ENCODE measurements at regions not wholly inside any gene's neighbourhood (a gene's known extent, or its start where the extent isn't known, plus 50 kb on each side); places are given as distances from the start of the nearest gene placed in this dataset.

DNA sequence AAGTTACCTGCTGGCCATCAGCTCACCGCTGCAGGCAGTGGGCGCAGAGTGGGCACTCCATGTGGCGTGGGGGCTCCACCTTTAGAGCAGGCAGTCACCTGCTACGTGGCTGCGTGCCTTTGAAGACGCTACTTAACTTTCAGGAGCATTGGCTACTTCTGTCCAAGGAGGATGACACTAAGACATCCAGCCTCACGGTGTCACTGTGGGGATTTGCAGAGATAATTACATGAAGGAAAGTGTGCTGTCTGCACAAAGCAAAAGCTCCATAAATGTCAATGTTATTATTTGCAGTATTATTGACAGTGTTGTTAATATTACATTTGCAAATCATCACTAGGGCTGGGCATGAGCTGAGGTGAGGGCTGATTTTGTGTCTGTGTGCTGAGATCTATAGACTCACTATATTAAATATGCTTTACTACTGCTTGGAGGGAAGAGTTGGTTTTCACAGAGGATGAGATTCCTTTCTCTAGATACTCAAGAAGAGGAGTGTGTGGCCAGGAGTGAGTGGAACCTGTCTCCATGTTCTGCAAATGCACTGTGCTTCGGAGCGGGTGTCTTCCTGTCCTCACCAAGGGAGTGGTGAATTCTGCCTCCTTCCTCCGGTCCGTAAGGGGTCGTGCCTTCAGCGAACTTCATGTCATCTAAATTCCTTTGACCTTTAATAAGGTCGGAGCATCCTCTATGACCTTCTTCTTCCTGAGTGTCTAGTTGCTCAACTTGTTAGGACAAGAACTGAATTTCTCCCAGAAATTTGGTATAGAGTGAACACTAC, 165.8 kb upstream of the SYNDIG1 start:
- DNase-seq (ENCODE audit: extremely low read depth in 1 of 4, low spot score in 3 of 4) = no peak
- WGBS (ENCODE audit: insufficient coverage, low coverage, missing lambda C conversion rate) = 0% methylated on average over 11 of the region's 14 CpGs
- in situ Hi-C loops (cut with MboI) = no loop called here
- Histone ChIP-seq H3K36me3 (ENCODE audit: control insufficient read depth, insufficient read depth, low read length) (no peaks in the 10 kb centered on the region), H3K4me1 (replicated peaks in 1 of 2; ENCODE audit: control insufficient read depth in 2 of 2, insufficient read depth in 2 of 2, low read length in 2 of 2) (no peaks in the 10 kb centered on the region), H3K9me1 (ENCODE audit: control insufficient read depth, insufficient read depth, low read length) (no peaks in the 10 kb centered on the region), H3K27me3 (ENCODE audit: control insufficient read depth in 2 of 2, insufficient read depth in 2 of 2, low read length in 2 of 2) (no peaks in the 10 kb centered on the region; a peak in 1 of 5 replicates), H3K79me2 (ENCODE audit: control insufficient read depth, insufficient read depth, low read length) (no peaks in the 10 kb centered on the region), H3K4me2 (ENCODE audit: insufficient read depth, low read length) (no peak overlapping the region), H3K9me3 (replicated peaks; ENCODE audit: control insufficient read depth, insufficient read depth, low read depth, low read length) (no peaks in the 10 kb centered on the region), H3K9ac (ENCODE audit: insufficient read depth in 1 of 2, low read depth in 2 of 2, low read length in 2 of 2) (no peak overlapping the region), H2AFZ (ENCODE audit: low read depth, low read length) (no peak overlapping the region), H3K27ac (ENCODE audit: extremely low read depth, low read depth, low read length) (no peak overlapping the region), H4K20me1 (replicated peaks; ENCODE audit: control insufficient read depth, insufficient read depth, low read length) (no peaks in the 10 kb centered on the region), H3K4me3 (no peak overlapping the region)
- FAIRE-seq = no peak
- BruUV-seq (replicated peaks) = no TSS peak
- TF ChIP-seq HNRNPH1 (optimal IDR thresholded peaks at IDR 0.05; ENCODE audit: low read depth, low read length) (no peak), ZNF165 (CRISPR knock-in tag; IDR thresholded peaks at IDR 0.05; ENCODE audit: borderline replicate concordance) (no peak)
- ChIA-PET POLR2A (no interaction called here), CTCF (ENCODE audit: low intra/inter-chr PET ratio) (no interaction called here)
- no peak for ATAC-seq
- intact Hi-C loops (cut with micrococcal nuclease) = no loop called here

DNA sequence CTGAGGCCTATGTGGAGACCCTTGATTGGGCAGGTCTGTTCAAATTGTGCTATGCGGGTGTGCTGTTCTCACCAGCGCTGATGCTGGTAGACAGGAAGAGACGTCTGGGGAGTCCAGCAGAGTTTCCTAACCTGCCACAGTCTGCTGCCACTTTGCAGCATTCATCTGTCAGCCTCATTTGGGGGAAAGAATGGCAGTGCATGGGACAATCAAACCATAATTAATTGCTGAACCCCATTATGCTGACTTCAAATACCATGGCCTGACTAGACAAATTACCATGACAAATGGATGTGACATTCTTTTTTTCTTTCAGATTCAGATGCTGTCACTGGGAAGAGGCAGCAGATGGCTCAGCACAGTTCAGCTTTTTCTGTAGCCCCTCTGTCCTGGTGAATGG, 171.4 kb upstream of the SYNDIG1 start:
- ChIA-PET CTCF (ENCODE audit: low intra/inter-chr PET ratio) (no interaction called here), POLR2A (no interaction called here)
- FAIRE-seq = no peak
- H4K20me1 ChIP-seq (replicated peaks; ENCODE audit: control insufficient read depth, insufficient read depth, low read length) = no peaks in the 10 kb centered on the region
- no peak for DNase-seq (ENCODE audit: extremely low read depth in 1 of 4, low spot score in 3 of 4)
- no TSS peak for BruUV-seq (replicated peaks)
- no peaks in the 10 kb centered on the region for H3K4me1 ChIP-seq (replicated peaks in 1 of 2; ENCODE audit: control insufficient read depth in 2 of 2, insufficient read depth in 2 of 2, low read length in 2 of 2)
- H3K79me2 ChIP-seq (ENCODE audit: control insufficient read depth, insufficient read depth, low read length) = no peaks in the 10 kb centered on the region
- H3K27ac ChIP-seq (ENCODE audit: extremely low read depth, low read depth, low read length) = no peak overlapping the region
- in situ Hi-C loops (cut with MboI) (no loop called here), intact Hi-C loops (cut with micrococcal nuclease) (no loop called here)
- no peak for ATAC-seq
- H2AFZ ChIP-seq (ENCODE audit: low read depth, low read length) = no peak overlapping the region
- no peak overlapping the region for H3K4me3 ChIP-seq
- WGBS (ENCODE audit: insufficient coverage, low coverage, missing lambda C conversion rate) = 0% methylated on average over 3 of the region's 3 CpGs
- H3K27me3 ChIP-seq (ENCODE audit: control insufficient read depth in 2 of 2, insufficient read depth in 2 of 2, low read length in 2 of 2) = no peaks in the 10 kb centered on the region
- no peaks in the 10 kb centered on the region for H3K9me3 ChIP-seq (replicated peaks; ENCODE audit: control insufficient read depth, insufficient read depth, low read depth, low read length)
- no peak overlapping the region for H3K4me2 ChIP-seq (ENCODE audit: insufficient read depth, low read length)
- no peaks in the 10 kb centered on the region for H3K9me1 ChIP-seq (ENCODE audit: control insufficient read depth, insufficient read depth, low read length)
- no peak overlapping the region for H3K9ac ChIP-seq (ENCODE audit: insufficient read depth in 1 of 2, low read depth in 2 of 2, low read length in 2 of 2)
- H3K36me3 ChIP-seq (ENCODE audit: control insufficient read depth, insufficient read depth, low read length) = no peaks in the 10 kb centered on the region
- TF ChIP-seq, protein P1, sequence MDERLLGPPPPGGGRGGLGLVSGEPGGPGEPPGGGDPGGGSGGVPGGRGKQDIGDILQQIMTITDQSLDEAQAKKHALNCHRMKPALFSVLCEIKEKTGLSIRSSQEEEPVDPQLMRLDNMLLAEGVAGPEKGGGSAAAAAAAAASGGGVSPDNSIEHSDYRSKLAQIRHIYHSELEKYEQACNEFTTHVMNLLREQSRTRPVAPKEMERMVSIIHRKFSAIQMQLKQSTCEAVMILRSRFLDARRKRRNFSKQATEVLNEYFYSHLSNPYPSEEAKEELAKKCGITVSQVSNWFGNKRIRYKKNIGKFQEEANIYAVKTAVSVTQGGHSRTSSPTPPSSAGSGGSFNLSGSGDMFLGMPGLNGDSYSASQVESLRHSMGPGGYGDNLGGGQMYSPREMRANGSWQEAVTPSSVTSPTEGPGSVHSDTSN (CRISPR knock-in tag; IDR thresholded peaks at IDR 0.05; ENCODE audit: low read depth) = no peak
- TF ChIP-seq, protein P1 (tag; conservative IDR thresholded peaks at IDR 0.05; ENCODE audit: low read depth) = no peak
- no peak for TF ChIP-seq CCAR2 (IDR thresholded peaks at IDR 0.05; ENCODE audit: low read depth, low read length)
- no peak for TF ChIP-seq CBFB (CRISPR knock-in tag; IDR thresholded peaks at IDR 0.05)
- TF ChIP-seq, protein P2, sequence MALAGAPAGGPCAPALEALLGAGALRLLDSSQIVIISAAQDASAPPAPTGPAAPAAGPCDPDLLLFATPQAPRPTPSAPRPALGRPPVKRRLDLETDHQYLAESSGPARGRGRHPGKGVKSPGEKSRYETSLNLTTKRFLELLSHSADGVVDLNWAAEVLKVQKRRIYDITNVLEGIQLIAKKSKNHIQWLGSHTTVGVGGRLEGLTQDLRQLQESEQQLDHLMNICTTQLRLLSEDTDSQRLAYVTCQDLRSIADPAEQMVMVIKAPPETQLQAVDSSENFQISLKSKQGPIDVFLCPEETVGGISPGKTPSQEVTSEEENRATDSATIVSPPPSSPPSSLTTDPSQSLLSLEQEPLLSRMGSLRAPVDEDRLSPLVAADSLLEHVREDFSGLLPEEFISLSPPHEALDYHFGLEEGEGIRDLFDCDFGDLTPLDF (CRISPR knock-in tag; IDR thresholded peaks at IDR 0.05) = no peak
- TF ChIP-seq GTF2F1 (IDR thresholded peaks at IDR 0.05; ENCODE audit: low read depth, low read length) = no peak
- TF ChIP-seq DIDO1 (tag; IDR thresholded peaks at IDR 0.05; ENCODE audit: low read depth) = no peak

Data from K562 (cell line).